ENCODE measurements at regions not wholly inside any gene's neighbourhood (a gene's known extent, or its start where the extent isn't known, plus 50 kb on each side); places are given as distances from the start of the nearest gene placed in this dataset.

DNA sequence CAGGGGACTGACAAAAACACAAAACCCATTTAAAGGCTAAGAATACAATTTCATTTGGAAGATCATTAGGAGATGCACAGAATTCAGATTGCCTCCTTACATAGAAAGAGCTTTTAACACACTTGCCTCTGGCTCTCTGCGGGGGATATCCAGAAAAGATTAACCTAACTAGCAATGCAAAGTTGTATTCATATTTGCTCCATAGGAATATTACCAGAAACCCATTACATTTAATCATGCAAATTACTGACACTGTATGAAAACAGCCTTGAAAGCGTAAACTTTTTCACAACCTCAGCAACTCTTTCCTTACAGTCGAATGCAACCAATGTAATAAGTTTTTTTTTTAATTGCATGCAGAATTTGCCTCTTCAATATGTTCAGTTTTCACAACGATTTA is 1087.3 kb upstream of the PRKX start:
- no peaks in the 10 kb centered on the region for H3K27me3 ChIP-seq (ENCODE audit: control insufficient read depth, insufficient read depth, low read length)
- no peak overlapping the region for H3K4me3 ChIP-seq (ENCODE audit: low read length)
- no peak overlapping the region for H3K27ac ChIP-seq (ENCODE audit: low read length)
- DNase-seq: no peak
- no peaks in the 10 kb centered on the region for H3K36me3 ChIP-seq (ENCODE audit: control insufficient read depth, insufficient read depth, low read length)
- no peaks in the 10 kb centered on the region for H3K4me1 ChIP-seq (ENCODE audit: control insufficient read depth, insufficient read depth, low read length)
- no peaks in the 10 kb centered on the region for H3K9me3 ChIP-seq (ENCODE audit: control insufficient read depth, low read depth, low read length)
- WGBS (ENCODE audit: insufficient coverage, low lambda C conversion rate): no CpG with 5 or more reads among the region's 4 CpGs

DNA sequence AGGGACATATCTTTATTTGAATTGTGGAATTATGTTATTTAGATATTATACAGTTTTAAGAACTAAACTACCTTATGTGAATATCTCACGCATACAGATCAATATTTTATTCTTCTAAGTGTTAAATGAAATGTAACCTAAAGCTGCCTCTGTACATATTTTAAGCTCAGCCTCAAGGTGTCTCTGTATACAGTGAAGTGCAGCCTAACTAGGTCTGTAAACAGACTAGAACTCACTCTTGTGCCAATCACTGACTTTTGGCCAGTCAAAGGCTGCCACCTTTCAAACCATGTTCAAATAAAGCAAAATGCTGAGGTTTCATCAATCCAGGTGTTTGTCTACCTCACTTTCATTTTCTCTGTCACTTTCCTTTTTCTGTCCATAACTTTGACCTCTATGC is 1074.5 kb upstream of the PRKX start:
- no peak for DNase-seq
- no peaks in the 10 kb centered on the region for H3K27me3 ChIP-seq (ENCODE audit: control insufficient read depth, insufficient read depth, low read length)
- no CpG with 5 or more reads among the region's 1 CpG for WGBS (ENCODE audit: insufficient coverage, low lambda C conversion rate)

DNA sequence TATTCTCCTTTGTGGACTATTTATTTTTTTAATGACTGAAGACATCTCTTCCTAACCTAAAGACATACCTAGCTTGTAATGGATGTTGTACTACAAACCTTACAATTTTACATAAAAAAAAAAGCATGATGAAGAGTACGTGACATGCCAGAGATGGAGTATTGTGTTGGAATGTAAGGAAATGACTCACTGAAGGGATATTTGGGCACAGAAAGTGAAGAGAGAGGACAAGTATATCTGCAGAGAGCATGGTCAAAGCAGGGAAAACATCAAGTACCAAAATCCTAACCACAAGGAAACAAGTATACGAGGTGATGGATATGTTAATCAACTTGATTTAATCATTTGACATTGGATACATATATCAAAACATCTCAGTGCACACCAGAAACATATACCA is 1051.4 kb upstream of the PRKX start:
- DNase-seq: no peak
- Histone ChIP-seq H3K27me3 (ENCODE audit: control insufficient read depth, insufficient read depth, low read length) (no peaks in the 10 kb centered on the region), H3K27ac (ENCODE audit: low read length) (no peak overlapping the region), H3K4me1 (ENCODE audit: control insufficient read depth, insufficient read depth, low read length) (no peaks in the 10 kb centered on the region), H3K4me3 (ENCODE audit: low read length) (no peak overlapping the region), H3K36me3 (ENCODE audit: control insufficient read depth, insufficient read depth, low read length) (no peaks in the 10 kb centered on the region), H3K9me3 (ENCODE audit: control insufficient read depth, low read depth, low read length) (no peaks in the 10 kb centered on the region)
- WGBS (ENCODE audit: insufficient coverage, low lambda C conversion rate): no CpG with 5 or more reads among the region's 2 CpGs

More for the DNA sequence above, 1074.5 kb upstream of the PRKX start:
- Histone ChIP-seq H3K36me3 (ENCODE audit: control insufficient read depth, insufficient read depth, low read length) (no peaks in the 10 kb centered on the region), H3K27ac (ENCODE audit: low read length) (no peak overlapping the region), H3K4me1 (ENCODE audit: control insufficient read depth, insufficient read depth, low read length) (no peaks in the 10 kb centered on the region), H3K9me3 (ENCODE audit: control insufficient read depth, low read depth, low read length) (no peaks in the 10 kb centered on the region), H3K4me3 (ENCODE audit: low read length) (no peak overlapping the region)

DNA sequence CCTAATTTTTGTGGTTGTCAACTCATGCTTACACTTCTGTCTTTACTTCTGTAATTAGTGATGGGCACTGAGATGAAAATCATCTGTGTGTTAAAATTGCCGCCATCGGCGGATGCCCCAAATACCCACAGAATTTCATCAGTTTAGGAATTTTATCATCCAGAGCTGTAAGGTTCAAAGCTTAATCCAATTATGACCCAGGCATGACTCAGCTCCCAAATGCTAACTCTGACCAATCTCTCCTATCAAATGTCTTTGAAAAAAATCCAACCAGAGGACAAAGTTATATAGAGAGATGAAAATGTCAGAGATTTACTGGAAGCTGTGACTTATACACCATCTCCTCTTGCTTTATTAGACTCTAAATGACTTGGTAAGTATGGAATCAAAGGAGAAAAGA is 1048.7 kb upstream of the PRKX start:
- Histone ChIP-seq H3K36me3 (ENCODE audit: control insufficient read depth, insufficient read depth, low read length) (no peaks in the 10 kb centered on the region), H3K4me3 (ENCODE audit: low read length) (no peak overlapping the region), H3K27me3 (ENCODE audit: control insufficient read depth, insufficient read depth, low read length) (no peaks in the 10 kb centered on the region), H3K4me1 (ENCODE audit: control insufficient read depth, insufficient read depth, low read length) (no peaks in the 10 kb centered on the region), H3K27ac (ENCODE audit: low read length) (no peak overlapping the region), H3K9me3 (ENCODE audit: control insufficient read depth, low read depth, low read length) (no peaks in the 10 kb centered on the region)
- no CpG with 5 or more reads among the region's 3 CpGs for WGBS (ENCODE audit: insufficient coverage, low lambda C conversion rate)
- no peak for DNase-seq

DNA sequence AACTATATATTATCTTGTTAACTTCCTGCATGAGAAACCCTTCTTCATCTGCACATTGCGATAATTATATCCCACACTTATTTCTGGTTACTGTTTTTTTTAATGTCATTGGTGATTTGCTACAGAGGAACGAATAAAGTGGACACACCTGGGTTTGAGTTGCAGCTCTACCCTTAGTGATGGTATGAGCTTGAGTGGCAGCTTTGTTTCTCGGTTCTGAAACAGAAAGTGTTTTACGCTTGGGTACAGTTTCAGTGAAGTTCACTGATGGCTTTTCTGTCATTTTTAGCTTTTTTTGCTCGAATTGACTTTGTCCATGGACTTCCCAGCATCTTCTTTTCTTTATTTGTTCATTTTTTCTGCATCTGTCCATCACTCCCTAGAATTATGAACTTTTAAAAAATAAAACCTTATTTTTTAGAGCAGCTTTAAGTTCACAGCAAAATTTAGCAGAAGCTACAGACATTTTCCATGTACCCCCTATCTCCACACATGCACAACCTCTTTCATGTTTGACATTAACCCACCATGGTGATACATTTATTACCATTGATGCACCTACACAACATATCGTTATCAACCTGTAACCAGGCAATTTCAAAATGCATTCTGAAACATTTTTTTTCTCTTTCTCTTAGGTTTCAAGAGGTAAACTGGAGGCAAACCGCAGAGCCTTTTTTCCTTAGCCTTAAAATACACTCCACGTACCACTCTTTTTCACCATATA is 1041.6 kb upstream of the PRKX start:
- no peak overlapping the region for H3K4me3 ChIP-seq (ENCODE audit: low read length)
- WGBS (ENCODE audit: insufficient coverage, low lambda C conversion rate): 71% methylated on average over 1 of the region's 8 CpGs
- no peak overlapping the region for H3K27ac ChIP-seq (ENCODE audit: low read length)
- H3K27me3 ChIP-seq (ENCODE audit: control insufficient read depth, insufficient read depth, low read length): no peaks in the 10 kb centered on the region
- no peaks in the 10 kb centered on the region for H3K4me1 ChIP-seq (ENCODE audit: control insufficient read depth, insufficient read depth, low read length)
- no peaks in the 10 kb centered on the region for H3K9me3 ChIP-seq (ENCODE audit: control insufficient read depth, low read depth, low read length)
- DNase-seq: no peak
- no peaks in the 10 kb centered on the region for H3K36me3 ChIP-seq (ENCODE audit: control insufficient read depth, insufficient read depth, low read length)

DNA sequence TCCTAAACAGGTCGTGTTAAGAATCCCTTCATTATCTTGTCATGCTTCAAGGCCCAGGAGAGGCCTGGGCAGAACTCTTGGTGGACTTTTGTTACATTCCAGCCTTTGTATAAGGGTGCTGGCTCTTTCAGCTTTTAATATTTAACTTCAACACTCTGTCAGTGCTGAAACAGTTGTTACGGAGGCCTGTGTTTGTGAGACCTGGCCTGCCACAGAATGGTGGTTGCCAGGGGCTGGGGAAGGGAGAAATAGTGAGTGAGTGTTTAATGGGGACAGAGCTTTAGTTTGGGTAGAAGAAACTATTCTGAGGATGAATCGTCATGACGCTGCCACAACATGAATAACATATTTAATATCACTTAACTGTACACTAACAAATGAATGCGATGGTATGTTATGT is 1027.6 kb upstream of the PRKX start:
- WGBS (ENCODE audit: insufficient coverage, low lambda C conversion rate): no CpG with 5 or more reads among the region's 5 CpGs
- no peak for DNase-seq
- Histone ChIP-seq H3K27me3 (ENCODE audit: control insufficient read depth, insufficient read depth, low read length) (no peaks in the 10 kb centered on the region), H3K36me3 (ENCODE audit: control insufficient read depth, insufficient read depth, low read length) (no peaks in the 10 kb centered on the region), H3K27ac (ENCODE audit: low read length) (no peak overlapping the region), H3K4me1 (ENCODE audit: control insufficient read depth, insufficient read depth, low read length) (no peaks in the 10 kb centered on the region), H3K4me3 (ENCODE audit: low read length) (no peak overlapping the region), H3K9me3 (ENCODE audit: control insufficient read depth, low read depth, low read length) (no peaks in the 10 kb centered on the region)

DNA sequence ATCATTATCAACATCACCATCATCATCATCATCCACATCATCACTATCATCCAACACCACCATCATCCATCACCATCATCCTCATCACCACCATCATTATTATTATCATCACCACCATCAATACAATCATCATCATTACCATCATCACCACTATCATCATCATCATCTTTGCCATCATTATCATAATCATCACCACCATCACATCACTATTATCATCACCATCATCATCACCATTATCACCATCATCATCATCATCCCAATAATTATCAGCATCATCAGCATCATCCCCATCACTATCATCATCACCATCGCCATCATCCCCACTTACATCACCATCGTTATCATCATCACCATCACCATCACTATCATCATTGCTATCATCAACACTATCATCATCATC is 1021.9 kb upstream of the PRKX start:
- no peak for DNase-seq
- Histone ChIP-seq H3K4me1 (ENCODE audit: control insufficient read depth, insufficient read depth, low read length) (no peaks in the 10 kb centered on the region), H3K27me3 (ENCODE audit: control insufficient read depth, insufficient read depth, low read length) (no peaks in the 10 kb centered on the region), H3K4me3 (ENCODE audit: low read length) (no peak overlapping the region), H3K27ac (ENCODE audit: low read length) (no peak overlapping the region), H3K36me3 (ENCODE audit: control insufficient read depth, insufficient read depth, low read length) (no peaks in the 10 kb centered on the region), H3K9me3 (ENCODE audit: control insufficient read depth, low read depth, low read length) (no peaks in the 10 kb centered on the region)
- 100% methylated on average over 2 of the region's 2 CpGs for WGBS (ENCODE audit: insufficient coverage, low lambda C conversion rate)

DNA sequence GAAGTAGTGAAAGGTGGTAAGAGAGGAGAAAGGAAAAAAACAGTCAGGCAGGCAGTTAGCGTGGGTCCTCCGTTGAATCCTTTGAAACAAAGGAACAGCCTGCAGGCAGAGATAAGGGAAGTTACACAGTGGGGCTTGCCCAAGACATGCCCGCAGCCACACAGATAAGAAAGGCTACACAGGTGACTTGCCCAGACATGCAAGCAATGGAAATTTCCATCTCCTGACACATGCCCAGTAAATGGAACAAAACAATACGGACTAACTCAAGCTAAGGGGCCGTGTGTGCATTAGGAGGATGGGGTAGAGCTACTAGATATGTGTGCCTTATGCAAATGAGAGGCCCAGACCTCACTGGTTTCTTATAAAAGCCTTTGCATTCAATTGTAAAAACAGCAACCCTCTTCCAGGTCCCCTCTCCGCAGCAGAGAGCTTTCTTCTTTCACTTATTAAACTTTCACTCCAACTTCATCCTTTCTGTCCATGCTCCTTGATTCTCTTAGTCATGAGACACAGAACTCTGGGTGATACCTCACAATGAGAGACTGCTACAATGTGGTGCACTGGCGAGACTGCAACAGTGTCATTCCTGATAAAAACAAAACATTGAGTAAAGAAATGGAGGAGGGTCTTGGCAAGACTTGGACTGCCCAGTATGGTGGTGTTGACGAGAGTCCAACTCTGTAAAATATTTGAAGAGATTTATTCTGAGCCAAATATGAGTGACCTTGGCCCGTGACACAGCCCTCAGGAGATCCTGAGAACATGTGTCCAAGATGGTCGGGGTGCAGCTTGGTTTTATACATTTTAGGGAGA is 997.4 kb upstream of the PRKX start:
- DNase-seq: peak in 1 of 2 donors; percentile 7
- Histone ChIP-seq H3K36me3 (ENCODE audit: control insufficient read depth, insufficient read depth, low read length) (no peaks in the 10 kb centered on the region), H3K27ac (ENCODE audit: low read length) (no peak overlapping the region), H3K4me3 (ENCODE audit: low read length) (no peak overlapping the region), H3K27me3 (ENCODE audit: control insufficient read depth, insufficient read depth, low read length) (no peaks in the 10 kb centered on the region), H3K4me1 (ENCODE audit: control insufficient read depth, insufficient read depth, low read length) (no peaks in the 10 kb centered on the region), H3K9me3 (ENCODE audit: control insufficient read depth, low read depth, low read length) (no peaks in the 10 kb centered on the region)
- WGBS (ENCODE audit: insufficient coverage, low lambda C conversion rate): no CpG with 5 or more reads among the region's 10 CpGs

DNA sequence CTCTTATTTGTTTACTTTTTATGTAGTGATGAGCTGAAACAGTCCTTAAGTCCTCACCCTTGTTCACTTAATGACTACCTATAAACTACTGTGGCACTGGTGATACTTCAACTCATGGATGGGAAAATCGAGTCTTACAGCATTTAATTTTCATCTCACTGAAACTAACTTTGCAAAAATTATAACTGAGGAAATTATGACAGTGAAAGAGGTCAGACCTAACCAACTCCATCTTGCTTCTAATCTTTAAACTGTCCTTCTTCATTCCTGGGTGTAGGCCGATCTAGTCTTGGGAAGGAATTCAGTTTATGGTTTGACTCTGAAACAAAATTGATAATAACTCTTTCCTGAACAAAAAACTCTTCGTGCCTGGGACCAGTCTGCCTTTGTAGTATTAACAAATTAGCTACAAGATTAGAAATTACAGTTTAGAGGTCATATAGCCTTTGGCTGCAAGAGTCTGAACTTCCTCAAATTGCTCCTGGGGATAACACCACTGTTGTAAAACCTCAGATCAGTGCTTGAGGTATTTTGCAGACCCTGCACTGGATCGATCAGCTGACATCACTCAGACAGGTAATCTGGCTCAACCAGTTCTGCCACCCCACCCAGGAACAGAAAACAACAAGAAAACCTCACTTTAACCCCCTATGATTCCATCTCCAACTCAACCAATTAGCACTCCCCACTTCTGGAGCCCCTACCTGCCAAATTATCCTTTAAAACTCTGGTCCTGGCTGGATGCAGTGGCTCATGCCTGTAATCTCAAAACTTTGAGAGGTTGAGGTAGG is 995.7 kb upstream of the PRKX start:
- no CpG with 5 or more reads among the region's 4 CpGs for WGBS (ENCODE audit: insufficient coverage, low lambda C conversion rate)
- Histone ChIP-seq H3K4me1 (ENCODE audit: control insufficient read depth, insufficient read depth, low read length) (no peaks in the 10 kb centered on the region), H3K4me3 (ENCODE audit: low read length) (no peak overlapping the region), H3K9me3 (ENCODE audit: control insufficient read depth, low read depth, low read length) (no peaks in the 10 kb centered on the region), H3K36me3 (ENCODE audit: control insufficient read depth, insufficient read depth, low read length) (no peaks in the 10 kb centered on the region), H3K27me3 (ENCODE audit: control insufficient read depth, insufficient read depth, low read length) (no peaks in the 10 kb centered on the region), H3K27ac (ENCODE audit: low read length) (no peak overlapping the region)
- peak in 1 of 2 donors; percentile 7 for DNase-seq

DNA sequence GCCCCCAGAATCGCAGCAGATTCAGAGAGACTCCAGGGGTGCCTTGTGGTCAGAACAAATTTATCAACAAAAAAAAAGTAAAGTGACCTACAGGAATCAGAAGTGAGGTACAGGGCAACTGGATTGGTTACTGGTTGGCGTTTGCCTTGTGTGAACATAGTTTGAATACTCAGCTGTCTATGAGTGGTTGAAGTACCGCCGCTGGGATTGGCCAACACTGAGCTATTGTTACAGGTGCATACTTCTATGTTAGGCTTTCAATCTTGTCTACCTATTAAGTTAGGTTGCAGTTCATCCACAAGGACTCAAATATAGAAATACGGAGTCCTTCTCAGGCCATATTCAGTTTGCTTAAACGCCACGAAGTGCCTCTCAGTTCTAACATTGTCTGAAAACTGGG is 993.5 kb upstream of the PRKX start:
- Histone ChIP-seq H3K27me3 (ENCODE audit: control insufficient read depth, insufficient read depth, low read length) (no peaks in the 10 kb centered on the region), H3K36me3 (ENCODE audit: control insufficient read depth, insufficient read depth, low read length) (no peaks in the 10 kb centered on the region), H3K4me3 (ENCODE audit: low read length) (no peak overlapping the region), H3K9me3 (ENCODE audit: control insufficient read depth, low read depth, low read length) (no peaks in the 10 kb centered on the region), H3K27ac (ENCODE audit: low read length) (no peak overlapping the region), H3K4me1 (ENCODE audit: control insufficient read depth, insufficient read depth, low read length) (no peaks in the 10 kb centered on the region)
- no CpG with 5 or more reads among the region's 7 CpGs for WGBS (ENCODE audit: insufficient coverage, low lambda C conversion rate)
- no peak for DNase-seq

Measured in large intestine (tissue), 3 donors.